A673 (cell line): ENCODE measurements at regions not wholly inside any gene's neighbourhood (a gene's known extent, or its start where the extent isn't known, plus 50 kb on each side); places are given as distances from the start of the nearest gene placed in this dataset.

Experiments used
- EZH2 ChIP-seq: fragments of 200-600 bp; sonication (generic); IDR thresholded peaks from 2 replicates; pipeline ENCODE4 v1.6.1; 2017; ENCODE audit warnings: borderline replicate concordance, low read depth, mild to moderate bottlenecking, mixed read lengths, antibody characterized with exemption, low read length; ENCODE audit not compliant: poor library complexity, severe bottlenecking
- TF ChIP-seq, protein P1 (sequence below): fragments of 300-800, 200-600 bp; sonication (generic); conservative IDR thresholded peaks from 2 replicates; pipeline ENCODE4 v1.5.1; 2017; ENCODE audit warnings: low read depth, mild to moderate bottlenecking, antibody characterized with exemption, low read length, moderate library complexity, mixed read lengths

DNA sequence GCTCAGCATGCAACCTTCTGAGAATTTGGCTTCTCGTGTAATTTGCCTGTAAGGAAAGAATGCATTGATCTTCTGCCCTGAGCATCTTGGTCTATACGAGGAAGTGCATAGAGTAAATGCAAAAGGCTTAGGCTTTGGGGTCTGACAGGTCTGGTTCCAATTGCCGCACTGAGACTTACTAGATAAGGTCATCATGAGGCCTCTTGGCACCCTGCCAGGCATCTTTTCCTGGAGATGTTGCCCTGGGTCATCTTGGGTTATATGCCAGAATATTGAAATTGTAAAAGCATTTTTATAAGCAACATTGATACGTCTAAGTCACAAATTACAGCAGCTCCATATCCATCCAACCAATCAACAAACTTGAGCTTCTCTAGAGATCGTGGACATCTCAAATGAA lies 108.8 kb upstream of the WARS2 start:
- TF ChIP-seq, protein P1, sequence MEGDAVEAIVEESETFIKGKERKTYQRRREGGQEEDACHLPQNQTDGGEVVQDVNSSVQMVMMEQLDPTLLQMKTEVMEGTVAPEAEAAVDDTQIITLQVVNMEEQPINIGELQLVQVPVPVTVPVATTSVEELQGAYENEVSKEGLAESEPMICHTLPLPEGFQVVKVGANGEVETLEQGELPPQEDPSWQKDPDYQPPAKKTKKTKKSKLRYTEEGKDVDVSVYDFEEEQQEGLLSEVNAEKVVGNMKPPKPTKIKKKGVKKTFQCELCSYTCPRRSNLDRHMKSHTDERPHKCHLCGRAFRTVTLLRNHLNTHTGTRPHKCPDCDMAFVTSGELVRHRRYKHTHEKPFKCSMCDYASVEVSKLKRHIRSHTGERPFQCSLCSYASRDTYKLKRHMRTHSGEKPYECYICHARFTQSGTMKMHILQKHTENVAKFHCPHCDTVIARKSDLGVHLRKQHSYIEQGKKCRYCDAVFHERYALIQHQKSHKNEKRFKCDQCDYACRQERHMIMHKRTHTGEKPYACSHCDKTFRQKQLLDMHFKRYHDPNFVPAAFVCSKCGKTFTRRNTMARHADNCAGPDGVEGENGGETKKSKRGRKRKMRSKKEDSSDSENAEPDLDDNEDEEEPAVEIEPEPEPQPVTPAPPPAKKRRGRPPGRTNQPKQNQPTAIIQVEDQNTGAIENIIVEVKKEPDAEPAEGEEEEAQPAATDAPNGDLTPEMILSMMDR, result no peak
- TF ChIP-seq EZH2, result no peak
